Subcutaneous abdominal adipose tissue (tissue), 5 donors: ENCODE measurements at regions not wholly inside any gene's neighbourhood (a gene's known extent, or its start where the extent isn't known, plus 50 kb on each side); places are given as distances from the start of the nearest gene placed in this dataset.
"Not testable (repeated sequence)": the region's sequence is repeated elsewhere in the genome, so short reads cannot be mapped to it uniquely, and the experiment has no call there.

Source experiments
- H3K27ac ChIP-seq: one replicate; pipeline ENCODE4 v1.7.0; 2013; ENCODE audit warnings: low read depth, mild to moderate bottlenecking, inconsistent platforms, low read length, moderate library complexity
- H3K27me3 ChIP-seq, 5 donors: one replicate each; pipeline ENCODE4 v1.7.0; 2013; ENCODE audit warnings: low read length in 5 of 5, inconsistent platforms in 1 of 5; ENCODE audit not compliant: control insufficient read depth in 5 of 5, insufficient read depth in 4 of 5
- H3K36me3 ChIP-seq, 5 donors: one replicate each; pipeline ENCODE4 v1.7.0; 2013; ENCODE audit warnings: low read length in 5 of 5; ENCODE audit not compliant: control insufficient read depth in 5 of 5, insufficient read depth in 5 of 5
- H3K4me1 ChIP-seq, 5 donors: one replicate each; pipeline ENCODE4 v1.7.0; 2013; ENCODE audit warnings: low read length in 5 of 5, mild to moderate bottlenecking in 3 of 5, moderate library complexity in 1 of 5; ENCODE audit not compliant: control insufficient read depth in 5 of 5, insufficient read depth in 5 of 5
- H3K4me3 ChIP-seq, 5 donors: one replicate each; pipeline ENCODE4 v1.7.0; 2013; ENCODE audit warnings: low read length in 5 of 5, low read depth in 1 of 5
- H3K9ac ChIP-seq, 5 donors: one replicate each; pipeline ENCODE4 v1.7.0; 2013; ENCODE audit warnings: low read length in 5 of 5, mild to moderate bottlenecking in 4 of 5, moderate library complexity in 3 of 5
- H3K9me3 ChIP-seq, 5 donors: one replicate each; pipeline ENCODE4 v1.7.0; 2013; ENCODE audit warnings: low read length in 5 of 5; ENCODE audit not compliant: control insufficient read depth in 5 of 5
- donor health status: healthy.
- donor health status: healthy.
- donor health status: healthy.
- donor health status: healthy.
- donor health status: healthy.

GRCh38 chr4:3904264-3904955 lies 138.2 kb downstream of the ADRA2C start:
- not testable (repeated sequence) for H3K27me3 ChIP-seq, H3K9me3 ChIP-seq, H3K4me3 ChIP-seq, H3K4me1 ChIP-seq, H3K9ac ChIP-seq, H3K36me3 ChIP-seq, H3K27ac ChIP-seq

- not testable (repeated sequence) for H3K9ac ChIP-seq, H3K4me1 ChIP-seq, H3K9me3 ChIP-seq, H3K27ac ChIP-seq, H3K36me3 ChIP-seq, H3K4me3 ChIP-seq, H3K27me3 ChIP-seq
Measured at GRCh38 chr4:3909616-3910015, 143.4 kb downstream of the ADRA2C start.

DNA sequence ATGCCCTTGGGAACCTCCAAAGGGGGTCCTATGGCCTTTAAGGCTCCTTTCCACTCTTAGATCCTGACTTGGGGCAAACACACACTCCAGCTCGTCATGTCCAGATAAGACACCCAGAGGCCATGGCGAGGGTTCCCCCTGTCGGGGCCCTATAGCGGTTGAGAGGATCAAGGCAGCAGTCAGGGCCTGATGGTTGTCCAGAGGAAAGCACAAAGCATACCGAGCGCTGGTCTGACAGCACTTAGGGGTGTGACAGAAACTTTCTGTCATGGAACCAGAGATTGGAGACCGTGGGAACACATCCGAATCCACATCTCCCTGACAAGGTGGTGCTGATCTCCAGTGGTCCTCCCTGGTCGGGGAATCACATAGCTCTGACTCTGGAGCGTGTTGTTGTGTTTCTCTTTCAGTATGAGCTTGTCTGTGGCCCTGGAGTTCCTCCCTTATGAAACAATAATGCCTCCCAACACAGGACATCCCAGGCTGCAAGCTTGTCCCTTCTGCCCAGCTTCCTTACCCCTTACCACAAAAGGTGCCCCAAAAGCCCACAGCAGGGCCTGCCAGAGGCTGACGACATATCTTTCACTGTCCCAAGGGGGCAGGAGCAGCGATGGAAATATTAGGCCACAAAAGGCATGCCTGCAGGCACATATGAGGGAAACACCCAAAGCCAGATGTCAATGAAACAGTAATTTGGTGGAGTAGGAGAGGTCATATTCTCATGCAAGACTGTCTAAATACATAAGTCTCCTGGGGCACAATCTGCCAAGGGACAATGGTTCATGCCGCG lies 144.2 kb downstream of the ADRA2C start:
- H3K27me3 ChIP-seq, result not testable (repeated sequence)

DNA sequence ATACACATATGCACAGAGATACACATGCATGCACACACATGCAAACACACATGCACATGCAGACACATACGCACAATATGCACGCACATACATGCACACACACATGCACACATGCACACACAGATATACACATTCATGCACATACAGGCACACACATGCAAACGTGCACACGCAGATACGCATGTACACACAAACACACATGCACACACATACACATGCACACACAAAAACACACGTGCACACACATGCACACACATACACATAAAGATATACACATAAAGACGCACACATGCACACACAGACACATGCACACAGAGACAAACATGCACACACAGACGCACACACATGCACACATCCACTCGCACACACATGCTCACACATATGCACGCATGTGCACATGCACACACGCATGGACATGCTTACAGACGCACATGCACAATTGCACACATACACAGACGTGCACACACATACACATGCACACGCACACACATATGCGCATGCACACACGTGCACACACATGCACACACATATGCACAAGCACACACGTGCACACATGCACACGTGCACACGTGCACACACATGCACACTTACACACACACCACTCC lies 145.2 kb downstream of the ADRA2C start:
- peaks cover 0 to 7% (median 0%) of the 10 kb centered on the region in 5 donors for H3K9me3 ChIP-seq
- no peaks in the 10 kb centered on the region for H3K36me3 ChIP-seq
- no peak overlapping the region for H3K27ac ChIP-seq
- no peaks in the 10 kb centered on the region for H3K27me3 ChIP-seq
- H3K4me3 ChIP-seq, result no peak overlapping the region
- peaks cover 0 to 5% (median 3%) of the 10 kb centered on the region in 5 donors for H3K4me1 ChIP-seq
- no peak overlapping the region for H3K9ac ChIP-seq

More for the DNA sequence above, 144.2 kb downstream of the ADRA2C start:
- H3K27ac ChIP-seq, H3K36me3 ChIP-seq, H3K4me3 ChIP-seq, H3K9ac ChIP-seq, H3K4me1 ChIP-seq, H3K9me3 ChIP-seq: not testable (repeated sequence)

GRCh38 chr4:3914511-3914910 lies 148.3 kb downstream of the ADRA2C start:
- not testable (repeated sequence) for H3K36me3 ChIP-seq, H3K27ac ChIP-seq, H3K9me3 ChIP-seq, H3K9ac ChIP-seq, H3K4me1 ChIP-seq, H3K4me3 ChIP-seq, H3K27me3 ChIP-seq

DNA sequence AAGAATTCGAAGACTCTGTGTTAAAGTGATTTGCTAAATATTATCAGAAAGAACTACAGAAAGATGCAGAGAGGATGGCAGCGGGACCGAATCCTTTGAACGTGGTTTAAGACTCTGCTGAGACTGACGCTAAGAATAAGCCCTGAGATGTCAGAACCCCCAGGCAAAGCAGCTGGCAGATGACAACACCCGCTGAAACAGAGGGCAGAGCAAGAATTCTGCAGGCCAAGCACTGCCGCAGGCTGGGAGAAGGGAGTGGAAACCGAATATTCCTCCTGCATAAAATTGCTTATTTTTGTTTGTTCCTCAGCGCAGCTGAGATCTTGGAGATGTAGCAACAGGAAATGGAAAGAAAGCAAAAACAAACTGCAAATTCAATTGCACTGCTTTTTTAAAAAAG lies 153.3 kb downstream of the ADRA2C start:
- not testable (repeated sequence) for H3K9ac ChIP-seq, H3K36me3 ChIP-seq, H3K9me3 ChIP-seq, H3K4me1 ChIP-seq, H3K4me3 ChIP-seq, H3K27ac ChIP-seq, H3K27me3 ChIP-seq

DNA sequence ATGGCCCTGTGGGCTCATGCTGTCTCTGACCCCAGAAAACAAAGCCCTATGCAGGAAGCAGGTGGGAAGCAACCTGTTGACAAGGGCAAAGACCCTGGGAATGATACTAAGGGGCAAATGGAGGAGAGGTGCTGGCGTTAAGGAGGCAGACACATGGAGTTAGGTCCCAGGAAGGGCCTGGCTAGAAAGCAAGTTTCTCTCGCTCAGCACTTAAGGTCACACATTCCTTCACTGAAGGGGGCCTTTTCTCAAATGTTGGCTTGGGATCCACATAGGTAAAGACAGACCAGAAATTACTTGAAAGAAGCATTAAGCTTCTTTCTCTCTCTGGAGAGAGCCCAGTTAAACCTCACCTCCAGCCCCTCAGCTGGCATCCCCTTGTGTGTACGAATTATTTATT lies 155.7 kb downstream of the ADRA2C start:
- not testable (repeated sequence) for H3K4me1 ChIP-seq, H3K9ac ChIP-seq, H3K9me3 ChIP-seq, H3K27me3 ChIP-seq, H3K36me3 ChIP-seq, H3K27ac ChIP-seq, H3K4me3 ChIP-seq

DNA sequence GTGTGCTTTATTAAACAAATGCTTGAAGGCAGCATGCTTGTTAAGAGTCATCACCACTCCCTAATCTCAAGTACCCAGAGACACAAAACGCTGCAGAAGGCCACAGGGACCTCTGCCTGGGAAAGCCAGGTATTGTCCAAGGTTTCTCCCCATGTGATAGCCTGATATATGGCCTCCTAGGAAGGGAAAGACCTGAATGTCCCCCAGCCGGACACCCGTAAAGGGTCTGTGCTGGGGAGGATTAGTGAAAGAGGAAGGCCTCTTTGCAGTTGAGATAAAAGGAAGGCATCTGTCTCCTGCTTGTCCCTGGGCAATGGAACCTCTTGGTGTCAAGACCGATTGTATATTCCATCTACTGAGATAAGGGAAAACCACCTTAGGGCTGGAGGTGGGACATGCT lies 159.7 kb downstream of the ADRA2C start:
- not testable (repeated sequence) for H3K9me3 ChIP-seq, H3K4me1 ChIP-seq, H3K27me3 ChIP-seq, H3K9ac ChIP-seq, H3K4me3 ChIP-seq, H3K27ac ChIP-seq, H3K36me3 ChIP-seq

DNA sequence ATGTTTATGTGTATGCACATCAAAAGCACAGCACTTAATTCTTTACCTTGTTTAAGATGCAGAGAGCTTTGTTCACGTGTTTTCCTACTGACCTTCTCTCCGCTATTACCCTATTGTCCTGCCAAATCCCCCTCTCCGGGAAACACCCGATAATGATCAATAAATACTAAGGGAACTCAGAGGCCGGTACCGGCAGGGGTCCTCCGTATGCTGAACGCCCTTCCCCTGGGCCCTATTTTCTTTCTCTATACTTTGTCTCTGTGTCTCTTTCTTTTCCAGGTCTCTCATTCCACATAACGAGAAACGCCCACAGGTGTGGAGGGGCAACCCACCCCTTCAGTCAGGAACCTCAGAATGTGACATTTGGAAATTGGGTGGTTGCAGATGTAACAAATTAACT lies 160.1 kb downstream of the ADRA2C start:
- not testable (repeated sequence) for H3K36me3 ChIP-seq

GRCh38 chr4:3926969-3927755 lies 161.0 kb downstream of the ADRA2C start:
- H3K4me1 ChIP-seq, H3K4me3 ChIP-seq, H3K27me3 ChIP-seq, H3K9ac ChIP-seq, H3K27ac ChIP-seq, H3K36me3 ChIP-seq, H3K9me3 ChIP-seq: not testable (repeated sequence)

More for the DNA sequence above, 160.1 kb downstream of the ADRA2C start:
- H3K9me3 ChIP-seq, H3K9ac ChIP-seq, H3K4me1 ChIP-seq, H3K27ac ChIP-seq, H3K27me3 ChIP-seq, H3K4me3 ChIP-seq: not testable (repeated sequence)
